Astrocyte (in vitro differentiated cells and primary cell): ENCODE measurements at regions not wholly inside any gene's neighbourhood (a gene's known extent, or its start where the extent isn't known, plus 50 kb on each side); places are given as distances from the start of the nearest gene placed in this dataset.

ENCODE experiments used
- DNase-seq: peaks from one replicate; pipeline ENCODE4 v3.0.0-alpha.2; 2010; ENCODE audit warnings: low read depth
- FAIRE-seq: peaks from 2 replicates; lab custom pipeline; 2011; peaks lifted over from hg19 to GRCh38; lab: Jason Lieb, UNC
- H2AFZ ChIP-seq: 2 replicates; pipeline ENCODE4 v1.6.0; 2012; ENCODE audit warnings: low read depth, low read length, inconsistent platforms
- H3K27ac ChIP-seq: 2 replicates; pipeline ENCODE4 v1.5.1; 2011; ENCODE audit warnings: low read depth, low read length, inconsistent platforms
- H3K27me3 ChIP-seq: 2 replicates; pipeline ENCODE4 v1.6.0; 2011; ENCODE audit warnings: low read length, inconsistent platforms; ENCODE audit not compliant: insufficient read depth
- H3K36me3 ChIP-seq: 2 replicates; pipeline ENCODE4 v1.5.1; 2011; ENCODE audit warnings: low read length, inconsistent platforms; ENCODE audit not compliant: insufficient read depth
- H3K4me1 ChIP-seq: 2 replicates; pipeline ENCODE4 v1.5.1; 2011; ENCODE audit warnings: low read length, inconsistent platforms; ENCODE audit not compliant: insufficient read depth
- H3K4me2 ChIP-seq: 2 replicates; pipeline ENCODE4 v1.6.0; 2012; ENCODE audit warnings: low read length, inconsistent platforms
- H3K4me3 ChIP-seq: 2 replicates; pipeline ENCODE4 v1.5.1; 2011; ENCODE audit warnings: low read depth, mild to moderate bottlenecking, low read length, inconsistent platforms; ENCODE audit not compliant: insufficient read depth
- H3K79me2 ChIP-seq: 2 replicates; pipeline ENCODE4 v1.6.0; 2012; ENCODE audit warnings: mild to moderate bottlenecking, low read length, inconsistent platforms; ENCODE audit not compliant: insufficient read depth
- H3K9ac ChIP-seq: 2 replicates; pipeline ENCODE4 v1.6.0; 2012; ENCODE audit warnings: mild to moderate bottlenecking, low read length, inconsistent platforms
- H3K9me3 ChIP-seq: 2 replicates; pipeline ENCODE4 v1.5.1; 2012; ENCODE audit warnings: low read depth, mild to moderate bottlenecking, low read length, inconsistent platforms; ENCODE audit not compliant: insufficient read depth
- H4K20me1 ChIP-seq: 2 replicates; pipeline ENCODE4 v1.6.0; 2012; ENCODE audit warnings: low read length, inconsistent platforms; ENCODE audit not compliant: insufficient read depth
- H3K27ac Mint-ChIP-seq: one replicate; pipeline ENCODE4 v1.8.0; 2021; ENCODE audit warnings: mild to moderate bottlenecking, mixed read lengths; ENCODE audit not compliant: unreplicated experiment
- H3K27me3 Mint-ChIP-seq: one replicate; pipeline ENCODE4 v1.8.0; 2021; ENCODE audit warnings: low read depth, mixed read lengths; ENCODE audit not compliant: unreplicated experiment
- H3K36me3 Mint-ChIP-seq: one replicate; pipeline ENCODE4 v1.8.0; 2021; ENCODE audit warnings: low read depth, mixed read lengths; ENCODE audit not compliant: unreplicated experiment
- H3K4me1 Mint-ChIP-seq: one replicate; pipeline ENCODE4 v1.8.0; 2021; ENCODE audit warnings: low read depth, mixed read lengths; ENCODE audit not compliant: unreplicated experiment
- H3K4me3 Mint-ChIP-seq: one replicate; pipeline ENCODE4 v1.8.0; 2021; ENCODE audit warnings: mild to moderate bottlenecking, moderate library complexity, mixed read lengths; ENCODE audit not compliant: unreplicated experiment
- H3K9me3 Mint-ChIP-seq: one replicate; pipeline ENCODE4 v1.8.0; 2021; ENCODE audit warnings: mild to moderate bottlenecking, mixed read lengths; ENCODE audit not compliant: unreplicated experiment
- EZH2 ChIP-seq: IDR thresholded peaks from 2 replicates; pipeline ENCODE4 v1.6.1; 2012; ENCODE audit warnings: mild to moderate bottlenecking, low read length, inconsistent platforms; ENCODE audit not compliant: insufficient read depth
- TF ChIP-seq, protein P1 (sequence below): IDR thresholded peaks from 2 replicates; pipeline ENCODE4 v1.5.1; 2011; ENCODE audit warnings: low read depth, mild to moderate bottlenecking, inconsistent platforms, low read length, moderate library complexity; ENCODE audit not compliant: insufficient read depth

DNA sequence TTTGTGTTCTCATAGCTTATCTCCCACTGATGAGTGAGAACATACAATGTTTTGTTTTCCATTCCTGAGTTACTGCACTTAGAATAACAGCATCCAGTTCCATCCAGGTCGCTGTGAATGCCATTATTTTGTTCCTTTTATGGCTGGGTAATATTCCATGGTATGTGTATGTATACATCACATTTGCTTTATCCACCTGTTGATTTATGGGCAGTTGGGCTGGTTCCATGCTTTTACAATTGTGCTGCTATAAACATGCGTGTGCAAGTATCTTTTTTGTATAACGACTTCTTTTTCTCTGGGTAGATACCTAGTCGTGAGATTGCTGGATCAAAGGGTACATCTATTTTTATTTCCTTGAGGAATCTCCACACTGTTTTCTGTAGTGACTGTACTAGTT lies 74.8 kb downstream of the ZNF280B start:
- TF ChIP-seq EZH2: no peak
- TF ChIP-seq, protein P1, sequence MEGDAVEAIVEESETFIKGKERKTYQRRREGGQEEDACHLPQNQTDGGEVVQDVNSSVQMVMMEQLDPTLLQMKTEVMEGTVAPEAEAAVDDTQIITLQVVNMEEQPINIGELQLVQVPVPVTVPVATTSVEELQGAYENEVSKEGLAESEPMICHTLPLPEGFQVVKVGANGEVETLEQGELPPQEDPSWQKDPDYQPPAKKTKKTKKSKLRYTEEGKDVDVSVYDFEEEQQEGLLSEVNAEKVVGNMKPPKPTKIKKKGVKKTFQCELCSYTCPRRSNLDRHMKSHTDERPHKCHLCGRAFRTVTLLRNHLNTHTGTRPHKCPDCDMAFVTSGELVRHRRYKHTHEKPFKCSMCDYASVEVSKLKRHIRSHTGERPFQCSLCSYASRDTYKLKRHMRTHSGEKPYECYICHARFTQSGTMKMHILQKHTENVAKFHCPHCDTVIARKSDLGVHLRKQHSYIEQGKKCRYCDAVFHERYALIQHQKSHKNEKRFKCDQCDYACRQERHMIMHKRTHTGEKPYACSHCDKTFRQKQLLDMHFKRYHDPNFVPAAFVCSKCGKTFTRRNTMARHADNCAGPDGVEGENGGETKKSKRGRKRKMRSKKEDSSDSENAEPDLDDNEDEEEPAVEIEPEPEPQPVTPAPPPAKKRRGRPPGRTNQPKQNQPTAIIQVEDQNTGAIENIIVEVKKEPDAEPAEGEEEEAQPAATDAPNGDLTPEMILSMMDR: no peak
- no peak overlapping the region for H3K27ac ChIP-seq
- Mint-ChIP-seq H3K27me3 (peaks cover 88% of the 10 kb centered on the region), H3K4me3 (no peak overlapping the region), H3K27ac (no peak overlapping the region), H3K9me3 (peaks cover 13% of the 10 kb centered on the region), H3K36me3 (no peaks in the 10 kb centered on the region), H3K4me1 (no peaks in the 10 kb centered on the region)
- no peaks in the 10 kb centered on the region for H3K36me3 ChIP-seq
- H2AFZ ChIP-seq: no peak overlapping the region
- H3K9ac ChIP-seq: no peak overlapping the region
- no peak overlapping the region for H3K4me2 ChIP-seq
- no peaks in the 10 kb centered on the region for H3K9me3 ChIP-seq
- FAIRE-seq: no peak
- H3K4me3 ChIP-seq: no peak overlapping the region
- DNase-seq: no peak
- no peaks in the 10 kb centered on the region for H3K4me1 ChIP-seq
- H4K20me1 ChIP-seq: no peaks in the 10 kb centered on the region
- no peaks in the 10 kb centered on the region for H3K27me3 ChIP-seq
- no peaks in the 10 kb centered on the region for H3K79me2 ChIP-seq
